ENCODE measurements at regions not wholly inside any gene's neighbourhood (a gene's known extent, or its start where the extent isn't known, plus 50 kb on each side); places are given as distances from the start of the nearest gene placed in this dataset.

GRCh38 chr6:97629180-97629579 is 346.2 kb upstream of the MMS22L start:
- H4K20me1 ChIP-seq (ENCODE audit: insufficient read depth, low read length): no peaks in the 10 kb centered on the region
- no peak overlapping the region for H3K27ac ChIP-seq (ENCODE audit: low read length)
- no peak for DNase-seq
- H2AFZ ChIP-seq (ENCODE audit: low read length): no peak overlapping the region
- H3K27me3 ChIP-seq (replicated peaks; ENCODE audit: insufficient read depth, low read length): no peaks in the 10 kb centered on the region
- no peaks in the 10 kb centered on the region for H3K9me2 ChIP-seq (replicated peaks; ENCODE audit: insufficient read depth, low read length)
- H3K4me2 ChIP-seq (ENCODE audit: low read depth, low read length): no peak overlapping the region
- H3K9me3 ChIP-seq (replicated peaks; ENCODE audit: insufficient read depth, low read length): no peaks in the 10 kb centered on the region
- no peaks in the 10 kb centered on the region for H3K79me2 ChIP-seq (ENCODE audit: low read length)
- no peaks in the 10 kb centered on the region for H3F3A ChIP-seq (ENCODE audit: insufficient read depth, low read length)
- no peak overlapping the region for H3K9ac ChIP-seq (ENCODE audit: low read length)
- H3K4me1 ChIP-seq (ENCODE audit: low read length): no peaks in the 10 kb centered on the region
- H3K36me3 ChIP-seq (replicated peaks; ENCODE audit: insufficient read depth, low read length): no peaks in the 10 kb centered on the region
- H3K4me3 ChIP-seq (ENCODE audit: low read length): no peak overlapping the region
- TF ChIP-seq CTCF (IDR thresholded peaks at IDR 0.05; ENCODE audit: low read length) (no peak), EZH2 (optimal IDR thresholded peaks at IDR 0.05; ENCODE audit: low read depth, low read length) (no peak), EZH2phosphoT487 (IDR thresholded peaks at IDR 0.05; ENCODE audit: low read length) (no peak)

GRCh38 chr6:97630604-97631003 is 347.6 kb upstream of the MMS22L start:
- H3K9me3 ChIP-seq (replicated peaks; ENCODE audit: insufficient read depth, low read length): no peaks in the 10 kb centered on the region
- H3K27ac ChIP-seq (ENCODE audit: low read length): no peak overlapping the region
- no peaks in the 10 kb centered on the region for H3K27me3 ChIP-seq (replicated peaks; ENCODE audit: insufficient read depth, low read length)
- H4K20me1 ChIP-seq (ENCODE audit: insufficient read depth, low read length): no peaks in the 10 kb centered on the region
- DNase-seq: no peak
- no peaks in the 10 kb centered on the region for H3K79me2 ChIP-seq (ENCODE audit: low read length)
- TF ChIP-seq EZH2 (optimal IDR thresholded peaks at IDR 0.05; ENCODE audit: low read depth, low read length) (no peak), CTCF (IDR thresholded peaks at IDR 0.05; ENCODE audit: low read length) (no peak), EZH2phosphoT487 (IDR thresholded peaks at IDR 0.05; ENCODE audit: low read length) (no peak)
- no peak overlapping the region for H2AFZ ChIP-seq (ENCODE audit: low read length)
- no peaks in the 10 kb centered on the region for H3F3A ChIP-seq (ENCODE audit: insufficient read depth, low read length)
- no peak overlapping the region for H3K9ac ChIP-seq (ENCODE audit: low read length)
- H3K4me1 ChIP-seq (ENCODE audit: low read length): no peaks in the 10 kb centered on the region
- H3K4me2 ChIP-seq (ENCODE audit: low read depth, low read length): no peak overlapping the region
- H3K9me2 ChIP-seq (replicated peaks; ENCODE audit: insufficient read depth, low read length): no peaks in the 10 kb centered on the region
- H3K36me3 ChIP-seq (replicated peaks; ENCODE audit: insufficient read depth, low read length): no peaks in the 10 kb centered on the region
- H3K4me3 ChIP-seq (ENCODE audit: low read length): no peak overlapping the region

- H3K27ac ChIP-seq (ENCODE audit: low read length): no peak overlapping the region
- no peaks in the 10 kb centered on the region for H3K4me1 ChIP-seq (ENCODE audit: low read length)
- H3F3A ChIP-seq (ENCODE audit: insufficient read depth, low read length): no peaks in the 10 kb centered on the region
- no peak overlapping the region for H3K9ac ChIP-seq (ENCODE audit: low read length)
- H3K79me2 ChIP-seq (ENCODE audit: low read length): no peaks in the 10 kb centered on the region
- no peak for DNase-seq
- H3K4me2 ChIP-seq (ENCODE audit: low read depth, low read length): no peak overlapping the region
- no peaks in the 10 kb centered on the region for H3K9me2 ChIP-seq (replicated peaks; ENCODE audit: insufficient read depth, low read length)
- H4K20me1 ChIP-seq (ENCODE audit: insufficient read depth, low read length): no peaks in the 10 kb centered on the region
- H3K9me3 ChIP-seq (replicated peaks; ENCODE audit: insufficient read depth, low read length): no peaks in the 10 kb centered on the region
- no peak overlapping the region for H2AFZ ChIP-seq (ENCODE audit: low read length)
- no peaks in the 10 kb centered on the region for H3K36me3 ChIP-seq (replicated peaks; ENCODE audit: insufficient read depth, low read length)
- no peaks in the 10 kb centered on the region for H3K27me3 ChIP-seq (replicated peaks; ENCODE audit: insufficient read depth, low read length)
- TF ChIP-seq EZH2 (optimal IDR thresholded peaks at IDR 0.05; ENCODE audit: low read depth, low read length) (no peak), CTCF (IDR thresholded peaks at IDR 0.05; ENCODE audit: low read length) (no peak), EZH2phosphoT487 (IDR thresholded peaks at IDR 0.05; ENCODE audit: low read length) (no peak)
- no peak overlapping the region for H3K4me3 ChIP-seq (ENCODE audit: low read length)
Observed at GRCh38 chr6:97632341-97632740, 349.3 kb upstream of the MMS22L start.

Data from MM.1S (cell line).